ENCODE measurements at regions not wholly inside any gene's neighbourhood (a gene's known extent, or its start where the extent isn't known, plus 50 kb on each side); places are given as distances from the start of the nearest gene placed in this dataset.
A peak's percentile ranks its signal among the peaks of the same experiment; 100 is the strongest.
"Not testable (repeated sequence)": the region's sequence is repeated elsewhere in the genome, so short reads cannot be mapped to it uniquely, and the experiment has no call there.

GRCh38 chr12:7591531-7591930 is 74.2 kb downstream of the APOBEC1 start:
- no peak for DNase-seq (ENCODE audit: low read depth in 2 of 2, low spot score in 1 of 2)

- DNase-seq (ENCODE audit: low read depth in 2 of 2, low spot score in 1 of 2), result not testable (repeated sequence)
Measured at GRCh38 chr12:7590085-7590484, 75.6 kb downstream of the APOBEC1 start.

- DNase-seq (ENCODE audit: low read depth in 2 of 2, low spot score in 1 of 2), result peak in 1 of 2 donors; percentile 6
Measured at GRCh38 chr12:7588742-7589329, 76.9 kb downstream of the APOBEC1 start.

DNA sequence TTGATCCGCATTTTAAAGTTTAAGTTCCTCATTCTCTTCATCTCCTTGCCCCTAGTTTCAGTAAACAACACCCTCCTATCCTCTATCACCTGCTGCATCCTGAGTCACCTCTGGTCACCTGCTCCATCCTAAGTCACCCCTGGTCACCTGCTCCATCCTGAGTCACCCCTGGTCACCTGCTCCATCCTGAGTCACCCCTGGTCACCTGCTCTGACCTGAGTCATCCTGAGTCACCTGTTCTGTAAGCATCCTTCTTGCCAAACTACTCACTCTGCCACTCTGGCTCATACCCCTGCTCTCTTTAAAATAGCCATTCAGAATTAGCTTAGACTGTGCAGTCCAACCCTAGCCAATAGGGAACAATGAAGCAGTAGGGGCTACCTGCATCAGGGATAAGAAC is 80.6 kb upstream of the CD163 start:
- DNase-seq (ENCODE audit: low read depth in 2 of 2, low spot score in 1 of 2), result not testable (repeated sequence)

- no peak for DNase-seq (ENCODE audit: low read depth in 2 of 2, low spot score in 1 of 2)
Measured at GRCh38 chr12:7583471-7583870, 79.9 kb upstream of the CD163 start.

DNA sequence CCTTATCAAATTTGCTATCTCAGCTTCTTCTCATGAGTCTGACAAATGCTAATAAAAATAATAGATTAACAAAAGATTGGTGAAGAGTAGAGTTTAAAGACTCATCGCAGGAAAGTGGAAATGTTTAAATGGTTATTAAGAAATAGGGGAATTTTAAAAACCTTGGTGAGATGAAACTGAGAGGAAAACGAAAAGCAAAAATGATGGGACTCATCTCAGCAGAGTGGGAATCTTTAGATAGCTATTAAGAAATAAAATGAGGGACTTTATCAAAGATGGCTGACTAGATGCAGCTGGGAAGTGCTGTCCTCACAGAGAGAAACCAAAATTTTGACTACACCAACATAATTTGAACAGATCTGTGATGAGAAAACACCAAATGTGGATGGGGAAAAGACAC is 79.2 kb upstream of the CD163 start:
- no peak for DNase-seq (ENCODE audit: low read depth in 2 of 2, low spot score in 1 of 2)

GRCh38 chr12:7581625-7582024 is 78.0 kb upstream of the CD163 start:
- DNase-seq (ENCODE audit: low read depth in 2 of 2, low spot score in 1 of 2), result no peak

GRCh38 chr12:7581046-7581445 is 77.5 kb upstream of the CD163 start:
- no peak for DNase-seq (ENCODE audit: low read depth in 2 of 2, low spot score in 1 of 2)

DNA sequence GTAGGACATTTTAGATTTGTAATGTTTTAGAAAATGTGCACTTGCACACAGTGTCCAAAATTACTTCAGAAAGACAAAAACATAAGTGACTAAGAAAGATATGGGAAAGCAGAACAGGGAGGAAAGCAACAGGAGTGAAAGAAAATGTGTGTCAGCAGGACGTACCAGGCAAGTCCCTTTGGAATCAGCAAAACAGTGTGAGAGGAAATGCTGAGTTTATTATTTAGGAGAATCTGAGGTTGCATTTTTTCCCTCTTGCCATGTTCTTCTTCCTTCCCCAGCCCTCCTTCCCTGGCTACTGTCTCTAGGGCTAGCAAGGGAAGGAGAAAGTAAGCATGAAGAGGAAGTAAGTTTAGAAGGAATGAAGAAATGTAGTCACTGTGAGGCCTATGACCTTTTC is 67.7 kb upstream of the CD163 start:
- DNase-seq (ENCODE audit: low read depth in 2 of 2, low spot score in 1 of 2), result no peak

- DNase-seq (ENCODE audit: low read depth in 2 of 2, low spot score in 1 of 2), result no peak
Measured at GRCh38 chr12:7557227-7557626, 53.6 kb upstream of the CD163 start.

DNA sequence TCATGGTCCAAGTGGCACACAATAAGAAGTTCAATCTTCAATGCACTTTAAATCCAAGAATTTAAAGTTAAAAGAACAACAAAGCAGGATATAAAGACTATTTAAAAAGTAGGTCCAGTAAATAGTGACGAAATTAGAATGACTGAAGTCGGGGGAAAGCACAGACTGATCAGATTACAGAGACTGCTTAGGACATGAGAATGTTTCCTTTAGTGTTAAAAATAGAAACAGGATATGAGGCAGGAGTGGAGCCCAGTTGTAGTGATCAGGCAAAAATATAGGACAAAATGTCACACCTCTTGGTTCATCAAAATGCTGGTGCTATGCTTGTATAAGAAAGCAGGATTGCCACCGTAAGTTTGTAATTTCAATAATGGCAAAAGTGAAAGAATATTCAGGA is 52.2 kb upstream of the CD163 start:
- DNase-seq (ENCODE audit: low read depth in 2 of 2, low spot score in 1 of 2), result no peak

- DNase-seq (ENCODE audit: low read depth in 2 of 2, low spot score in 1 of 2), result not testable (repeated sequence)
Measured at GRCh38 chr12:7554831-7555230, 51.3 kb upstream of the CD163 start.

Measured in stimulated activated CD8-positive, alpha-beta memory T cell treated with anti-CD3 and anti-CD28 coated beads, Interleukin-4, amount 100 ng/mL, for 4 hours (primary cell).